ENCODE measurements at regions not wholly inside any gene's neighbourhood (a gene's known extent, or its start where the extent isn't known, plus 50 kb on each side); places are given as distances from the start of the nearest gene placed in this dataset.
"Not testable (repeated sequence)": the region's sequence is repeated elsewhere in the genome, so short reads cannot be mapped to it uniquely, and the experiment has no call there.

- not testable (repeated sequence) for TF ChIP-seq CTCF, POLR2AphosphoS5 (IDR thresholded peaks at IDR 0.05)
These were observed 61.9 kb upstream of the TRIM77 start for GRCh38 chr11:89648232-89648631.
